HG03095 (cell line): ENCODE measurements at regions not wholly inside any gene's neighbourhood (a gene's known extent, or its start where the extent isn't known, plus 50 kb on each side); places are given as distances from the start of the nearest gene placed in this dataset.
"Not testable (repeated sequence)": the region's sequence is repeated elsewhere in the genome, so short reads cannot be mapped to it uniquely, and the experiment has no call there.

ENCODE experiments used
- ATAC-seq: cut with Tn5 transposase; IDR thresholded peaks from one replicate; pipeline ENCODE4 v1.9.1; 2021; ENCODE audit warnings: moderate library complexity; ENCODE audit not compliant: unreplicated experiment

- ATAC-seq = no peak
These were observed 668.3 kb downstream of the UQCRFS1 start for GRCh38 chr19:28544451-28545261.

GRCh38 chr19:28543244-28543776 is 669.6 kb downstream of the UQCRFS1 start:
- ATAC-seq = no peak

DNA sequence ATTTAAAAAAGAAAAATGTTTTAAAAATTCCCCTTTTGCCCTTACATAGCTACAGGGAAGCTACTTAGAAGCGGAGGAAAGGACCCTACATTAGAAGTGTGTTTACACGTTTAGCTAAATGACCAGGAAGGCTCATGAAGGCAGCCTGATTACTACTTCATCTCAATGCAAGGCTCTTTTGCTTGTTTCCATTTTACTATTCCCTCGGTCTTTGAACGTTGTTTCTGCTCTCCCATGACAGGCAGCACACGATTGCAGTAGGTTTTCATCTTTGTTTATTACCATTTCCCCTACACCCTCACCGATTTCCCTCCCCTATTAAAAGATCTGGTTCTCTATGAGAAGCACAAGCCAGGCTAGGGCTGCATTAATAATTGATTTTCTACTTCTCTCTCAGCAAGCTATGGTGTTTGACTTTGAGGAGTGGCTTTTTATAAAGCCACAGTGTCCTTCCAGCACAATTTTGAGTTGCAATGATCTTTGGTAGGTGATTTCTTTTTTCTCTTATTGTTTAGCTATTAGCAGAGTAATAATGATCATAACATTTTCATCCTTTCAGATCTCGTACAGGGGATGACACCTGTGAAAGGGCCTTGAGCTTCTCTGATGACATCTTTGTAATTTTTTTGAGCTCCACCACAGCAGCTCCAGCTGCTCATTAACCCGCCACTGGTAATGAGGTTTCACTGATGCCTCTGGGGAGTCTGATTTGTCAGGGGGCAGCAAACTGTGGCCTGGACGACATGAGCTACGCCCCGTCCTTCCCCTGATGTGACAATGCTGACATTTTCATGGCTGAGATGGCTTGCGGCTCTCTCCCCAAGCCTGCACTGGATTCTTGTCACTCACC is 670.3 kb downstream of the UQCRFS1 start:
- no peak for ATAC-seq

DNA sequence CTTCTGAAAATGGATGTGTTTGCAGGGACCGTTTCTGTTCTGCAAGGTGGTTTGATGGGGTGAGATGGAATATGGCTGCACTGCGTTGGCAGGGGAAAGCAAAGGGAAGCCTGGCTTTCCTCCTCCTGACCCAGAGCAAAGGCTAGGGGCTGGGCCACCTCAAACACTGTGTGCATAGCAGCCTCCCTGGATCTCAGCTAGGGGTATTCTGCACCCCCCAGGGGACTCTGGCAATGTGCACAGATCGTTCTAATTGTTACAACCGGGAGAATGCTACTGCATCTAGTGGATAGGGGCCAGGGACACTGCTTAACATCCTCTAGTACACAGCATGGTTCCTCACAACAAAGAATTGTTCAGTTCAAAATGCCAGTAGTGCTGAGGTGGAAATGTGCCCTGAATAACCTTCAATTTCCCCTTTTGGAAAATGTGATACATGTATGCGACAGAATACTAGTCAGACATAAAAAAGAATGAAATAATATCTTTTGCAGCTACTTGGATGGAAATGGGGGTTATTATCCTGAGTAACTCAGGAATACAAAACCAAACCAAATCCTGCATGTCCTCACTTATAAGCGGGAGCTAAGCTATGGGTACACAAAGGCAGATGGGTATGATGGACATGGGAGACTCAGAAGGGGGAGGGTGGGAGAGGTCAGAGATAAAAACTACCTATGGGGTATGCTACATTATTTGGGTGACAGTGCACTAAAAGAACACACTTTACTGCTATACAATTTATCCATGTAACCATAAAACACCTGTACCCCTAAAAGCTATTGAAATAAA is 671.2 kb downstream of the UQCRFS1 start:
- ATAC-seq = no peak

GRCh38 chr19:28541029-28541428 is 671.9 kb downstream of the UQCRFS1 start:
- no peak for ATAC-seq

GRCh38 chr19:28540385-28540784 is 672.6 kb downstream of the UQCRFS1 start:
- not testable (repeated sequence) for ATAC-seq

GRCh38 chr19:28539759-28540158 is 673.2 kb downstream of the UQCRFS1 start:
- ATAC-seq = no peak

GRCh38 chr19:28538579-28538978 is 674.4 kb downstream of the UQCRFS1 start:
- not testable (repeated sequence) for ATAC-seq

- ATAC-seq = no peak
These were observed 675.1 kb downstream of the UQCRFS1 start for GRCh38 chr19:28537896-28538295.

DNA sequence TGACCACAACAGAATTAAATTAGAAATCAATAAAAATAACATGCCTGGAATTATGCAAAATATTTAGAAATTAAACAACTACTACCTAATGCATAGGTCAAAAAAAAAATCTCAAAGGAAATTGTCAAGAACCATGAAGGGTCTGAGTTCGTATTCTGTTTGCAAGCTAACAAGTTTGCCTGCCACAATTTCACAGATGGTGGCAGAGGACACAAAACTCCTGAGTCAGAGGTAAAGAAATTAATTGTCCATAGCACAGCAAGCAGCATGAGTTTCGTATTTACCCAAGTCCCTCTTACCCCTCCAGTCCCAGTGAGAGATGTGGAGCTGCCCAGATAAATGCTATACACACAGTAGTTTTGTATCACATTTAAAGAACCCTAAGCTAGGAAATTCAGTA is 675.9 kb downstream of the UQCRFS1 start:
- ATAC-seq = no peak

- no peak for ATAC-seq
These were observed 677.6 kb downstream of the UQCRFS1 start for GRCh38 chr19:28535352-28535775.

DNA sequence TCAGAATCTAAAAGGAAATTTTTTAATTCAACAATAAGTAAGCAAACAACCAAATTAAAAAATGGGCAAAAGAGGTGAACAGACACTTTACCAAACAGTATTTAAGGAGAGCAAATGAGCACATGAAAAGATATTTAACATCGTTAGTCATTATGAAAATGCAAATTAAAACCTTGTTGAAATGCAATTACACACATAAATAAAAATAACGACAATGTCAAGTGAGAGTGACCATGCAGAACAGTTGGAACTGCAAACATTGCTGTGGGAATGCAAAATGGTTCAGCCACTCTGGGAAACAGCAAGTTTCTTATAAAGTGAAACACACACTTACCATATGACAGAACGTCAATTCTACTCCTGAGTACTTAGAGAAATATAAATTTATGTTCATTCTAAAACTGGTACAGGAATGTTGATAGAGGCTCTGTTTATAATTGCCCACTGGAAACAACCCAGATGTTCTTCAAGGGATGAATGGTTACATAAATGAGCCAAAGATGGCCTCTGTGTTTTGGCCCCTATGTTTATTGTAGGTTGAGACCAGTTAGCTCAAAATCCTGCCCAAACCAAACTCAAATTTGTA is 678.1 kb downstream of the UQCRFS1 start:
- no peak for ATAC-seq

DNA sequence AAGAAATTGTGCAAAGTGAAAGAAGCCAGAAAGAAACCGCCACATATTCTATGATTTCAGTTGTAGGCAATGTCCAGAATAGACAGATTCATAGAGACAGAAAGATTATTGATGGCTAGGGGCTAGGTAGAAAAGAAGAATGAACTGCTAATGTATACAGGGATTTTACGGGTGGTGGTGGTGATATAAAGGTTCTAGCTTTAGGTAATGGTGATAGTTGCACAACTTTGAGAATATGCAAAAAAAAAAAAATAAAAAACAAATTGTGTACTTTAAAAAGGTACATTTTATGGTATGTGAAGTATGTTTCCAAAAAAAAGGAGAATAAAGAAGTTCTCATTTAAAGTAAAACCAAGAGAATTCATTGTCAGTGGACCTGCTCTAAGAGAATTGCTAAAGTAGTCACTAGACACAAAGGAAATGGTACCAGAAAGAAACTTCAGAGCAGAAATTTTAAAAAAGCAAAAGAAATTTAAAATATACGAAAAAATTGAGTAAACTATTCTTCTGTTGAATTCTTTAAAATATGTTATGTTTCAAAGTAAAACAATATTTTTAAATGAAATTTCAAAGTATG is 680.1 kb downstream of the UQCRFS1 start:
- ATAC-seq = no peak

- ATAC-seq = no peak
These were observed 681.0 kb downstream of the UQCRFS1 start for GRCh38 chr19:28531979-28532378.

DNA sequence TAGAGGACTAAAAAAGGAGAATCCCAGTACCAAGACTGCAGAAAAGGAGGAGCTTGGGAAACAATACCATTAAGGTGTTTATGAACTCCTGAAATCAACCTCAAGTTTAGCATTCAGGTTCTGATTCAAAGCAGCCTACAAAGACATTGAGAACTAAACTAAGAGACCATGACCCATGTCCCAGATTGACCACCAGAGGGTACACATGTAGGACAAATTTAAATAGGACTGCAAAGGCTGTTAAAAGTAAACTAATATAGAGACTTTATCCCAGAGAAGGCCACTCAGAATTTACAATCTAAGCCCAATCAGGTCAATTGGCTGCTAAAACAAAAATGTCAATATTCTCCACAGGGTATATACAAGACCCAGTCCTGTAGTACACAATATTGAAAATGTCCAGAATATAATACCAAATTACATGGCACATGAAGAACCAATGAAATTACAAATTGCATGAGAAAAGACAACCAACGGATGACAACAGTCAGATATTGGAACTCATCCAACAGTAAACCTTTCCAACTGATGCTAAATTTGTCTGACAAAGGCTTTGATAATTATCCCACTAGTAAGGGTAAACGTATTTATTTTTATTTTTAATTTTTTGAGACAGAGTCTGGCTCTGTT is 682.4 kb downstream of the UQCRFS1 start:
- ATAC-seq = no peak

DNA sequence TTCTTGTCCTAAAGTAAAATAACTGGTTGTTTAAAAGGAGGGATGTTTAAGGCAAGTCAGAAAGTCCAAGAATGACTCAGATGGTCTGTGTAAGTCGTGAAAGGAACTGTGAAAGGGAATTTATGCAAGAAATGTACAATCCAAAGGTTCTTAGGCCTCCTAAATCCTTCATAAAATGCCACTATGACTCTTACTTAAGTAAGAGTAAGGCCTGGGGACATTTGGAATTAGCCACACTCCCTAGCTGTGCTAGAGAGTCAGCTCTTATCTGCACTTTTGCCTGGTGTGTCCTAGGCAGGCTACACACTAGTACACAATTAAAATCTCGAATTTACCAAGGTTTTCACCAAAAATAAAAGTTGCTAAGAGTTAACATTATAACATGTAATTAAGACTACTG is 686.9 kb downstream of the UQCRFS1 start:
- no peak for ATAC-seq

DNA sequence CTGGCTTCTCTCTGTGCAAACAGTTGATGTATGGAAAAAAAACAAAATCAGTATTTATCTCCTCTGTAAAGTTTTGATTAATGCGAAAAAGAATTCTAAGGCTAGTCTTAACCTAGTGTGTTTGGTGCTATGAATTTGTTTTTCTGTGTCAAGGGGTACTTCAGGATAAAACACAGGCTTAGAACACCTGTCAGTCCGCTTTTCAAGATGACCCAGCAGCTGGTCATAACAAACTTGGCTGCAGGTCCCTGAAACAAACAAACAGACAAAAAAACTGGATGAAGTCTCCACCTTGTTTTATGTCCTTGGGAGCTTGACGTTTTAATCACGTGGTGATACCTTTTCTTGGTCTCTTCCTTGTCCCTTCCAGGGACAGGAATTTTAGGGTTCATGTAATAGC is 689.3 kb downstream of the UQCRFS1 start:
- no peak for ATAC-seq

DNA sequence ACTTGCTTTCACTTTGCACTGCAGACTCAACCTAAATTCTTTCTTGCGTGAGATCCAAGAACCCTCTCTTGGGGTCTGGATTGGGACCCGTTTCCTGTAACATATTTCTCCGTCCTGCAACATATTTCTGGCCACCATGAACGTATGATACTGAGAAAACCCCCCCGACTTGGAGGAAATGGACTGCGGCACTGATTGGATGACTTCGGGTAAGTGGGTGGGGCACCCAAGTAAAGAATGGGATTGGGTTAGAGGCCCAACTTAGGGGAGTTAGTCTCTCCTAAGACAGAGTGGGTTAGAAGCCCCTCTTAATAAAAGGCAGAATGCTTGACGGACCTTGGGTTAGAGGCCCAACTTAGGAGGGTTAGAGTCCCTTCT is 690.4 kb downstream of the UQCRFS1 start:
- ATAC-seq = no peak

GRCh38 chr19:28521614-28522544 is 691.1 kb downstream of the UQCRFS1 start:
- no peak for ATAC-seq
